ENCODE measurements at regions not wholly inside any gene's neighbourhood (a gene's known extent, or its start where the extent isn't known, plus 50 kb on each side); places are given as distances from the start of the nearest gene placed in this dataset.

DNA sequence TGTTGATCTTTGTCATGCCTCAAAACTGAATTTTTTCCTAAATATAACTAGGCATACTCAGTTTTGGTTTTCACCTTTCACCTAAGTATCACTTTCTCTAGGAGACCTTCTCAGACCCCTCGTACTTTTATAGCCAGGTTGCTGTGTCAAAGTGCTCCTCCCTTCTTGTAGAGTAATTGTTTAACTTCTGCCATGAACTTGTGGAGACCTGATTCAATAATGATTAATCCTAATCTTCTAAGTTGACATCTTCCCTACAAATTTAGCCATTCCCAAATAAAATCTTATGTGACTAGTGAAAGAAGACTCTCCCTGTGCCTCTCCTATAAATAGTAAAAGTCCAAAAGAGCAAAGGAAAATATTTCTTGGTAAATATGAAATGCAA, 159.8 kb downstream of the SPATA31D1 start:
- H3K27me3 Mint-ChIP-seq (ENCODE audit: low read depth in 3 of 3) = peaks cover 0 to 1% (median 1%) of the 10 kb centered on the region in 3 donors
- H3K4me1 Mint-ChIP-seq = no peaks in the 10 kb centered on the region
- H3K9me3 Mint-ChIP-seq = peaks cover 0 to 8% (median 2%) of the 10 kb centered on the region in 7 donors
- no peaks in the 10 kb centered on the region for H3K36me3 Mint-ChIP-seq
- intact Hi-C loops (cut with micrococcal nuclease) = no loop called here
- no peak overlapping the region for H3K9ac ChIP-seq (ENCODE audit: insufficient read depth, low read length, poor library complexity, severe bottlenecking)
- H3K4me3 Mint-ChIP-seq = no peak overlapping the region
- WGBS (ENCODE audit: insufficient coverage) = no CpG with 5 or more reads among the region's 1 CpG
- H3K27ac Mint-ChIP-seq = no peak overlapping the region
- no peaks in the 10 kb centered on the region for H4K20me1 ChIP-seq (ENCODE audit: insufficient read depth, low read length)
- no peaks in the 10 kb centered on the region for H3K27me3 ChIP-seq (ENCODE audit: control insufficient read depth in 2 of 2, insufficient read depth in 2 of 2, low read length in 2 of 2)
- H3K27ac ChIP-seq (ENCODE audit: low read depth in 1 of 2, low read length in 2 of 2) = no peak overlapping the region
- TF ChIP-seq, protein P1, sequence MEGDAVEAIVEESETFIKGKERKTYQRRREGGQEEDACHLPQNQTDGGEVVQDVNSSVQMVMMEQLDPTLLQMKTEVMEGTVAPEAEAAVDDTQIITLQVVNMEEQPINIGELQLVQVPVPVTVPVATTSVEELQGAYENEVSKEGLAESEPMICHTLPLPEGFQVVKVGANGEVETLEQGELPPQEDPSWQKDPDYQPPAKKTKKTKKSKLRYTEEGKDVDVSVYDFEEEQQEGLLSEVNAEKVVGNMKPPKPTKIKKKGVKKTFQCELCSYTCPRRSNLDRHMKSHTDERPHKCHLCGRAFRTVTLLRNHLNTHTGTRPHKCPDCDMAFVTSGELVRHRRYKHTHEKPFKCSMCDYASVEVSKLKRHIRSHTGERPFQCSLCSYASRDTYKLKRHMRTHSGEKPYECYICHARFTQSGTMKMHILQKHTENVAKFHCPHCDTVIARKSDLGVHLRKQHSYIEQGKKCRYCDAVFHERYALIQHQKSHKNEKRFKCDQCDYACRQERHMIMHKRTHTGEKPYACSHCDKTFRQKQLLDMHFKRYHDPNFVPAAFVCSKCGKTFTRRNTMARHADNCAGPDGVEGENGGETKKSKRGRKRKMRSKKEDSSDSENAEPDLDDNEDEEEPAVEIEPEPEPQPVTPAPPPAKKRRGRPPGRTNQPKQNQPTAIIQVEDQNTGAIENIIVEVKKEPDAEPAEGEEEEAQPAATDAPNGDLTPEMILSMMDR (IDR thresholded peaks at IDR 0.05) = no peak
- no peak overlapping the region for H2AFZ ChIP-seq (ENCODE audit: insufficient read depth, low read depth, low read length, poor library complexity, severe bottlenecking)
- H3K79me2 ChIP-seq (ENCODE audit: insufficient read depth, low read length) = no peaks in the 10 kb centered on the region
- no peaks in the 10 kb centered on the region for H3K36me3 ChIP-seq (replicated peaks in 1 of 2; ENCODE audit: control insufficient read depth in 1 of 2, insufficient read depth in 2 of 2, low read length in 2 of 2)
- no peaks in the 10 kb centered on the region for H3K4me1 ChIP-seq (ENCODE audit: control insufficient read depth in 1 of 2, insufficient read depth in 2 of 2, low read length in 2 of 2)
- no peak for DNase-seq
- H3K4me3 ChIP-seq (replicated peaks in 1 of 3; ENCODE audit: low read depth in 2 of 3, low read length in 3 of 3) = no peak overlapping the region
- H3K9me3 ChIP-seq (replicated peaks in 1 of 2; ENCODE audit: control insufficient read depth in 1 of 2, insufficient read depth in 1 of 2, low read length in 2 of 2) = no peaks in the 10 kb centered on the region
- H3K4me2 ChIP-seq (replicated peaks; ENCODE audit: extremely low read depth, low read length, poor library complexity, severe bottlenecking) = no peak overlapping the region

DNA sequence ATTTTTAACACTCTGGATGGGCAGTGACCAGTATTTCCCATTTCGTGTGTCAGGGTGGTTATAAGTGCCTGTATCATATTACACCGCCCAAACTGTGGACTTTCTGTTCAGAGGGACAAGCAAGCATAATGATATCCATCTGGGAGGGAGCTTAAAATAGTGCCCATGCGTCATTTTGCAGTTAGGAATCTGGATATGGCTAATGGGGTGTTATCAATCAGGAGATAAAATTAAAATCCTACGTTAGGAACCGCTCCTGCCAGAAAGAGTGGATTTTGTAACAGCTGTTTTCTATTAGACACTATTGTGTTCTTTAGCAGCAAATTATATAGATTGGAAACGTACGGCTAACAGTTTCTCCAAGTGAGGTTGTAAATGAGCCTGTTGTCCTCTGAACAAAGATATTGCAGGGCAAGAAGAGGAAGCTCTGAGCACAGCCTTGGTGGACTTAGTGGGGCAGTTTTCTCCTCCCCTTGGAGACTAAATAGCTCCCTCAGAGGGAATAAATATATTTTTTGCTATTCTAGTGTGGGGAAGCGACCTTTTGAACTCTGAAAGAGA, 160.4 kb downstream of the SPATA31D1 start:
- no peaks in the 10 kb centered on the region for H3K4me1 ChIP-seq (ENCODE audit: control insufficient read depth in 1 of 2, insufficient read depth in 2 of 2, low read length in 2 of 2)
- H3K4me3 ChIP-seq (replicated peaks in 1 of 3; ENCODE audit: low read depth in 2 of 3, low read length in 3 of 3) = no peak overlapping the region
- Mint-ChIP-seq H3K4me3 (no peak overlapping the region), H3K36me3 (no peaks in the 10 kb centered on the region), H3K27me3 (ENCODE audit: low read depth in 3 of 3) (peaks cover 0 to 1% (median 1%) of the 10 kb centered on the region in 3 donors), H3K4me1 (no peaks in the 10 kb centered on the region), H3K27ac (peak overlapping the region in 1 of 7 donors; percentile 26), H3K9me3 (peaks cover 0 to 8% (median 2%) of the 10 kb centered on the region in 7 donors)
- H3K36me3 ChIP-seq (replicated peaks in 1 of 2; ENCODE audit: control insufficient read depth in 1 of 2, insufficient read depth in 2 of 2, low read length in 2 of 2) = no peaks in the 10 kb centered on the region
- WGBS (ENCODE audit: insufficient coverage) = 93% methylated on average over 4 of the region's 8 CpGs
- no peak overlapping the region for H3K27ac ChIP-seq (ENCODE audit: low read depth in 1 of 2, low read length in 2 of 2)
- H3K27me3 ChIP-seq (ENCODE audit: control insufficient read depth in 2 of 2, insufficient read depth in 2 of 2, low read length in 2 of 2) = no peaks in the 10 kb centered on the region
- H3K4me2 ChIP-seq (replicated peaks; ENCODE audit: extremely low read depth, low read length, poor library complexity, severe bottlenecking) = no peak overlapping the region
- H3K79me2 ChIP-seq (ENCODE audit: insufficient read depth, low read length) = no peaks in the 10 kb centered on the region
- TF ChIP-seq, protein P1 (IDR thresholded peaks at IDR 0.05) = no peak
- no peak overlapping the region for H2AFZ ChIP-seq (ENCODE audit: insufficient read depth, low read depth, low read length, poor library complexity, severe bottlenecking)
- intact Hi-C loops (cut with micrococcal nuclease) = no loop called here
- no peak overlapping the region for H3K9ac ChIP-seq (ENCODE audit: insufficient read depth, low read length, poor library complexity, severe bottlenecking)
- no peaks in the 10 kb centered on the region for H4K20me1 ChIP-seq (ENCODE audit: insufficient read depth, low read length)
- no peak for DNase-seq
- H3K9me3 ChIP-seq (replicated peaks in 1 of 2; ENCODE audit: control insufficient read depth in 1 of 2, insufficient read depth in 1 of 2, low read length in 2 of 2) = no peaks in the 10 kb centered on the region

Measured in CD14-positive monocyte (primary cell).